GM23338 (cell line): ENCODE measurements at regions not wholly inside any gene's neighbourhood (a gene's known extent, or its start where the extent isn't known, plus 50 kb on each side); places are given as distances from the start of the nearest gene placed in this dataset.

ENCODE experiments used
- EZH2 ChIP-seq: fragments of 200-600 bp; sonication (generic); IDR thresholded peaks from one replicate; pipeline ENCODE4 v1.8.0; 2017; ENCODE audit warnings: antibody characterized with exemption, mild to moderate bottlenecking, low read depth; ENCODE audit not compliant: unreplicated experiment
- JUNB ChIP-seq: IDR thresholded peaks from one replicate; pipeline ENCODE4 v1.6.1; 2016; ENCODE audit warnings: antibody characterized with exemption; ENCODE audit not compliant: unreplicated experiment
- TF ChIP-seq, protein P1 (sequence below), 2 experiments: fragments of 200-600 bp in 1 of 2; sonication (generic) in 1 of 2; conservative IDR thresholded peaks; 2 replicates each; pipeline versions ENCODE4 v1.5.1 to v1.6.1; 2016 to 2017; ENCODE audit warnings: antibody characterized with exemption in 2 of 2, low read depth in 2 of 2, mild to moderate bottlenecking in 2 of 2, moderate library complexity in 1 of 2

DNA sequence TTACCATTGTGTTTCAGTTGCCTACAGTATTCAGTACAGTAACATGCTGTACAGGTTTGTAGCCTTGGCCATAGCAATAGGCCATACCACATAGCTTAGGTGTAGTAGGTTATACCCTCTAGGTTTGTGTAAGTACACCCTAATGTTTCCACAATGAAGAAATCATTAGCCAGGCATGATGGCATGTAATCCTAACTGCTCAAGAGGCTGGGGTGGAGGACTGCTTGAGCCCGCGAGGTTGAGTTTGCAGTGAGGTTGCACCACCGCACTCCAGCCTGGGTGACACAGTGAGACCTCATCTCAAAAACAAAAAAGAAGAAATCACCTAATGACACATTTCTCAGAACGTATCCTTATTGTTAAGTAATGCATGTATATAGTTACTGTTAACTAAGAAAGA lies 63.2 kb upstream of the KTN1 start:
- TF ChIP-seq, protein P1, sequence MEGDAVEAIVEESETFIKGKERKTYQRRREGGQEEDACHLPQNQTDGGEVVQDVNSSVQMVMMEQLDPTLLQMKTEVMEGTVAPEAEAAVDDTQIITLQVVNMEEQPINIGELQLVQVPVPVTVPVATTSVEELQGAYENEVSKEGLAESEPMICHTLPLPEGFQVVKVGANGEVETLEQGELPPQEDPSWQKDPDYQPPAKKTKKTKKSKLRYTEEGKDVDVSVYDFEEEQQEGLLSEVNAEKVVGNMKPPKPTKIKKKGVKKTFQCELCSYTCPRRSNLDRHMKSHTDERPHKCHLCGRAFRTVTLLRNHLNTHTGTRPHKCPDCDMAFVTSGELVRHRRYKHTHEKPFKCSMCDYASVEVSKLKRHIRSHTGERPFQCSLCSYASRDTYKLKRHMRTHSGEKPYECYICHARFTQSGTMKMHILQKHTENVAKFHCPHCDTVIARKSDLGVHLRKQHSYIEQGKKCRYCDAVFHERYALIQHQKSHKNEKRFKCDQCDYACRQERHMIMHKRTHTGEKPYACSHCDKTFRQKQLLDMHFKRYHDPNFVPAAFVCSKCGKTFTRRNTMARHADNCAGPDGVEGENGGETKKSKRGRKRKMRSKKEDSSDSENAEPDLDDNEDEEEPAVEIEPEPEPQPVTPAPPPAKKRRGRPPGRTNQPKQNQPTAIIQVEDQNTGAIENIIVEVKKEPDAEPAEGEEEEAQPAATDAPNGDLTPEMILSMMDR (conservative IDR thresholded peaks at IDR 0.05; ENCODE audit: low read depth in 2 of 2) = no peak
- TF ChIP-seq JUNB = no peak
- TF ChIP-seq EZH2 = no peak
